ENCODE measurements at regions not wholly inside any gene's neighbourhood (a gene's known extent, or its start where the extent isn't known, plus 50 kb on each side); places are given as distances from the start of the nearest gene placed in this dataset.

GRCh38 chr21:28226563-28226962, 766.1 kb downstream of the LTN1 start:
- TF ChIP-seq CTCF (IDR thresholded peaks at IDR 0.05), result no peak
- no peak for TF ChIP-seq POLR2A (IDR thresholded peaks at IDR 0.05)

Data from uterus (tissue), 2 donors.